ENCODE measurements at regions not wholly inside any gene's neighbourhood (a gene's known extent, or its start where the extent isn't known, plus 50 kb on each side); places are given as distances from the start of the nearest gene placed in this dataset.

- no peak for TF ChIP-seq GATA2 (IDR thresholded peaks at IDR 0.05; ENCODE audit: low read depth, low read length)
- TF ChIP-seq GATA3 (IDR thresholded peaks at IDR 0.05; ENCODE audit: low read depth, low read length): no peak
These were observed 259.2 kb upstream of the RGMB start for GRCh38 chr5:98514215-98514614.

GRCh38 chr5:98516701-98517100, 256.8 kb upstream of the RGMB start:
- TF ChIP-seq GATA2 (IDR thresholded peaks at IDR 0.05; ENCODE audit: low read depth, low read length) (no peak), GATA3 (IDR thresholded peaks at IDR 0.05; ENCODE audit: low read depth, low read length) (no peak)

DNA sequence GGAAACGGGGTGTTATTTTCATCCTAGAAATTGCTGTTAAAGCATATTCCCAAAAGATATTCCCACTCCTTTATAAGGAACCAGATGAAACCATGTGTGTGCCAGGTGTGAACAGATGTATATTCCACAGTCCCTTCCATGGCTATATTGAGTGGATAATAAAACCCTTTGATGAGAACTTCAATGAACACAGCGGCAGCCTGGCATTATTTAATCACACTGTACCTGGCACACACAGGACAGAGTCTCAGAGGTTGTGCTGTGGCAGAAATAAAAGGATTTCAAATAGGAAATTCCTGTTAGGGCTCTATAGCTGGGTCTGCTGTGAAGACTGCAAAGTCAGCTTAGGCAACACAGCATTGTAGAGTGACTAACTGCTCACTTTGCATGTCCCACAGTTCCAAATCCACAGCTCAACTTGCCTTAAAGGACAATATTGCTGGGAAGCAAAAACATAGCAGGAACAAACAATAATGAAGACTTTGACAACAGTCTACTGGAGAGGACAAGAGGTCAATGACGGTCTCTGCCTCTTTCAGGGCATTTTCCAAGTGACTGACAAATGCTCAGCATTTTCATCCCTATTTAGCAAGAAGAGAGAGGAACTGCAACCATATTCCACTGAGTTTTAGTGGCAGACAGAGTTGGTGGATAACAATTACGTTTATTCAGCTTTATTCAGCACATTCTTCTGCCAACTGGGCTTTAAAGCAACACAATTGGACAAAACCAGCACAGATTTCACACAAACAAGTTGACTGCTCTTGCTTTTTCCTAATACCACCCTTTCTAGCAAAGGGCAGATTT, 255.7 kb upstream of the RGMB start:
- TF ChIP-seq GATA2 (IDR thresholded peaks at IDR 0.05; ENCODE audit: low read depth, low read length): no peak
- no peak for TF ChIP-seq GATA3 (IDR thresholded peaks at IDR 0.05; ENCODE audit: low read depth, low read length)

- no peak for TF ChIP-seq GATA3 (IDR thresholded peaks at IDR 0.05; ENCODE audit: low read depth, low read length)
- TF ChIP-seq GATA2 (IDR thresholded peaks at IDR 0.05; ENCODE audit: low read depth, low read length): no peak
These were observed 254.7 kb upstream of the RGMB start for GRCh38 chr5:98518754-98519153.

GRCh38 chr5:98519571-98519970, 253.9 kb upstream of the RGMB start:
- TF ChIP-seq GATA3 (IDR thresholded peaks at IDR 0.05; ENCODE audit: low read depth, low read length) (no peak), GATA2 (IDR thresholded peaks at IDR 0.05; ENCODE audit: low read depth, low read length) (no peak)

DNA sequence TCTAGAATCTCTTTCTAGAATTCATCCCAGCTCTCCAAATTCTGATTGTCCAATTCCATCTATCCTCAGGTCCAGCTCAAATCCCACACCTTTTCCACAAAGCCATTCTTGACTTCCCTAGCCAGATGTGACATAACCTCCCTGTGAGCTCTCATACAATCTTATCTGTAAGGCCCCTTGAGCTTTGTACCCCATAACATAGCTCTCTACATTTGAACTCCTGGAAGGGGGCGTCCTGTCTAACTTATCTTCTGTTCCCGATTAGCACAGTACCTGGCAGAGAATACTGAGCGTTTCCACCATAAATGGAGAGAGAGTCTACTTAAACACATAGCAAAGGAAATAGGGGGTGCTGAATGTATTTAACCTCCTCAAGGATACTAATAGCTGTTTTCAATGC, 251.6 kb upstream of the RGMB start:
- TF ChIP-seq GATA2 (IDR thresholded peaks at IDR 0.05; ENCODE audit: low read depth, low read length) (no peak), GATA3 (IDR thresholded peaks at IDR 0.05; ENCODE audit: low read depth, low read length) (no peak)

DNA sequence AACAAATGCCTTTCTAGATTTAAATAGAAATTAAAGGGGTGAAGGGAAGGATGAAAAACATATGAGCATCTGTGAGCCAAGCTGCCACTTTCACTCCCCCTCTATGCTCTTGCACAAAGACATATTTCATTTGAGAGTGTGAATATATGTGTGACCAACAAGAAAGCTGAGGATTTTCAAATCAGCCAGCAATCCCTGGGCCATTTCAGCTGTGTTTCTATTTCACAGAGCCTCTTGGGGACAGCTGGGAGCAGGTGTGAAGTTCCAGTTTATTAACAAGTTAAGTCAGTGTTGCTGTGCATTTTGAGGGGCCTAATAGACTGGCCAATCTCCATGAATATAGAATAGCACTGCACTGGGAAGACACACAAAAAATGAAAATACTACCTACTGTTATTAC, 248.7 kb upstream of the RGMB start:
- TF ChIP-seq GATA3 (IDR thresholded peaks at IDR 0.05; ENCODE audit: low read depth, low read length) (no peak), GATA2 (IDR thresholded peaks at IDR 0.05; ENCODE audit: low read depth, low read length) (no peak)

DNA sequence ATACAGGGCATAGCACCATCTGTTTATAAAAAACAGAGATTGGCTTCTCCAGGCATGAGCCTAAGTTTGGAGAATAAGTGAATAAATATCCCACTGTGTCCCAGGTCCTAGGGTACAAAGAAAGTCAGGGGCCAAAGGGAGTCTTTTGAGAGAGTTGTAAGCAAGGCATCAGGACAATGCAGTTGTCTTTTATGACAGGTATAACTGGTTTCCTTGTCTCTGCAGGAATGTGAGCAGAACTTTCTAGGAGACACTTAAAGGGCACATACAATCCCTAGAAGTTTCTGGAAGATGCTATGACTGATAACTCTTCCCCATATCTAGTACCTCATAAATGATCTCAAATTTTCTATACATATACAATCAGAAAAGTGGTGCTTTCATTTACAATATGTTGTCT, 245.6 kb upstream of the RGMB start:
- no peak for TF ChIP-seq GATA3 (IDR thresholded peaks at IDR 0.05; ENCODE audit: low read depth, low read length)
- TF ChIP-seq GATA2 (IDR thresholded peaks at IDR 0.05; ENCODE audit: low read depth, low read length): no peak

DNA sequence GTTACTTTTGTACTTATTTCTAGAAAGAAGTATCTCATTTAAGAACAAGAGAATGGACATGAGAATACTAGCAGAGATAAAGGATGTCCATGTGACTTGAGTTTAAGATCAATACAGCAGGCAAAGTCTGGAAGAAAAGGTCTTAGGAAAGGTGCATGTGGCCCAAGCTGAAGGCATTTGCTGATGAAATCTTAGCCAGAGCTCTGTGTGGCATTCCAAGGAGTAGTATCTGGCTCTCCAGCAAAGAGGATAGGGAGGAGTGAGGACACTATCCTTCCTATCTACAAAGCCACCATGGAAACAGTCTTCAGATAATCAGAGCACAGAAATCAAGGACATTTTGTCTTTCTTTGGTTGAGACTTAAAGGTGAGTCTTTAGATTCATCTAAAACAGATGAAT, 244.1 kb upstream of the RGMB start:
- TF ChIP-seq GATA3 (IDR thresholded peaks at IDR 0.05; ENCODE audit: low read depth, low read length): no peak
- no peak for TF ChIP-seq GATA2 (IDR thresholded peaks at IDR 0.05; ENCODE audit: low read depth, low read length)

- no peak for TF ChIP-seq GATA2 (IDR thresholded peaks at IDR 0.05; ENCODE audit: low read depth, low read length)
- TF ChIP-seq GATA3 (IDR thresholded peaks at IDR 0.05; ENCODE audit: low read depth, low read length): no peak
These were observed 243.2 kb upstream of the RGMB start for GRCh38 chr5:98530224-98530623.

- TF ChIP-seq GATA3 (IDR thresholded peaks at IDR 0.05; ENCODE audit: low read depth, low read length) (no peak), GATA2 (IDR thresholded peaks at IDR 0.05; ENCODE audit: low read depth, low read length) (no peak)
These were observed 237.6 kb upstream of the RGMB start for GRCh38 chr5:98535901-98536300.

GRCh38 chr5:98540056-98540455, 233.4 kb upstream of the RGMB start:
- TF ChIP-seq GATA3 (IDR thresholded peaks at IDR 0.05; ENCODE audit: low read depth, low read length) (no peak), GATA2 (IDR thresholded peaks at IDR 0.05; ENCODE audit: low read depth, low read length) (no peak)

GRCh38 chr5:98541641-98542040, 231.8 kb upstream of the RGMB start:
- TF ChIP-seq GATA3 (IDR thresholded peaks at IDR 0.05; ENCODE audit: low read depth, low read length) (no peak), GATA2 (IDR thresholded peaks at IDR 0.05; ENCODE audit: low read depth, low read length) (no peak)

GRCh38 chr5:98543490-98543889, 230.0 kb upstream of the RGMB start:
- no peak for TF ChIP-seq GATA3 (IDR thresholded peaks at IDR 0.05; ENCODE audit: low read depth, low read length)
- TF ChIP-seq GATA2 (IDR thresholded peaks at IDR 0.05; ENCODE audit: low read depth, low read length): no peak

DNA sequence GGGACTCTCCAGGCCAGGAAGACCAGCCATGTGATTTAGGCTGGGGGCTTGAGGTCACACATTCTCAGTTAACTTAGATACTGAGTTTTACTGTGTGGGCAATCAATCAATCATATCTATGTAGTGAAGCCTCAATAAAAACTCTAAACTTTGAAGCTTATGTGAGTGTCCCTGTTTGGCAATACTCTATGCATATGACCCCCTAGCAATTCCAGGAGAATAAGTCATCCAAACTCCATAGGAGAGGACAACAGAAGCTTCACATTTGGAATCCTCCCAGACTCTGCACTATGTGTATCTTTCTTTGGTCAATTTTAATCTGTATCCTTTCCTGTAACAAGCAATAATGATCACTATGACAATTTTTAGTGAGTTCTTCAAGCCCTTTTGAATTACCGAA, 216.8 kb upstream of the RGMB start:
- TF ChIP-seq GATA2 (IDR thresholded peaks at IDR 0.05; ENCODE audit: low read depth, low read length) (no peak), GATA3 (IDR thresholded peaks at IDR 0.05; ENCODE audit: low read depth, low read length) (no peak)

DNA sequence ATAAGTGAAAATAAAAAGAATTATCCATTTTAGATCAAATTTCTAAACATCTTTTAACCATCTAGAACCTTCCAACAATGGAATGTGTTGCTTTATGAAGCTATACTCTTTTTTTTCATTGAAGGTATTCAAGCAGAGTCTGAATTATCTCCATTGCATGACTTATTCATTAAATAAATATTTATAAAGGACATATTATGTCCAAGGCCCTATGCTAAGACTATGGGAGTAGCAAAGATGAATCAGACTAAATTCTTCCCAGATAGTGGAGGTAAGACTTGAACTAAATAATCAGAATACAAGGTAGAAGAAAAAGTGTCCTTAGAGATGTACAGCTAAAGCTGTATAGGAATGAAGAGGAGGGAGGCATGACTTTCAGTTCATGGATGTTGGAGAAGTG, 215.5 kb upstream of the RGMB start:
- TF ChIP-seq GATA3 (IDR thresholded peaks at IDR 0.05; ENCODE audit: low read depth, low read length): no peak

Measured in SH-SY5Y (cell line).